Natural killer cell (primary cell): ENCODE measurements at regions not wholly inside any gene's neighbourhood (a gene's known extent, or its start where the extent isn't known, plus 50 kb on each side); places are given as distances from the start of the nearest gene placed in this dataset.

Experiments used
- ATAC-seq, 3 donors: fragments of 150-1000 bp in 2 of 3; fragments of 200-7000 bp in 1 of 3; cut with Tn5 transposase; 1 replicate in 1 of 3; 2 replicates in 2 of 3; pipeline ENCODE4 v1.10.0; 2021; ENCODE audit warnings: mild to moderate bottlenecking in 2 of 3, moderate library complexity in 2 of 3
- DNase-seq, 2 donors: peaks; one replicate each; pipeline versions ENCODE4 v3.0.0 to v3.0.0-alpha.2; 2013 to 2021; ENCODE audit warnings: mixed read lengths in 1 of 2
- H3K27ac ChIP-seq: one replicate; pipeline ENCODE4 v1.5.1; 2013; ENCODE audit warnings: mild to moderate bottlenecking, low read length
- H3K27me3 ChIP-seq: one replicate; pipeline ENCODE4 v1.6.1; 2013; ENCODE audit warnings: low read length; ENCODE audit not compliant: control insufficient read depth, insufficient read depth
- H3K36me3 ChIP-seq: one replicate; pipeline ENCODE4 v1.6.1; 2013; ENCODE audit warnings: low read length; ENCODE audit not compliant: control insufficient read depth, insufficient read depth
- H3K4me1 ChIP-seq: one replicate; pipeline ENCODE4 v1.6.1; 2013; ENCODE audit warnings: low read length; ENCODE audit not compliant: control insufficient read depth, insufficient read depth
- H3K4me3 ChIP-seq: one replicate; pipeline ENCODE4 v1.5.1; 2013; ENCODE audit warnings: low read length
- H3K9me3 ChIP-seq: one replicate; pipeline ENCODE4 v1.6.1; 2013; ENCODE audit warnings: low read length; ENCODE audit not compliant: control insufficient read depth, insufficient read depth
- H3K27ac Mint-ChIP-seq, 2 donors: one replicate each; pipeline ENCODE4 v1.8.0; 2022; ENCODE audit warnings: mild to moderate bottlenecking in 2 of 2, mixed read lengths in 2 of 2, moderate library complexity in 1 of 2
- H3K27me3 Mint-ChIP-seq, 2 donors: one replicate each; pipeline ENCODE4 v1.8.0; 2022; ENCODE audit warnings: low read depth in 2 of 2, mixed read lengths in 2 of 2
- H3K36me3 Mint-ChIP-seq: one replicate; pipeline ENCODE4 v1.8.0; 2022; ENCODE audit warnings: mixed read lengths
- H3K4me1 Mint-ChIP-seq, 2 donors: one replicate each; pipeline ENCODE4 v1.8.0; 2022; ENCODE audit warnings: mixed read lengths in 2 of 2
- H3K4me3 Mint-ChIP-seq: one replicate; pipeline ENCODE4 v1.8.0; 2022; ENCODE audit warnings: mild to moderate bottlenecking, moderate library complexity, mixed read lengths
- H3K9me3 Mint-ChIP-seq, 2 donors: one replicate each; pipeline ENCODE4 v1.8.0; 2022; ENCODE audit warnings: mixed read lengths in 2 of 2
- WGBS: methylation state at CpG from one replicate; pipeline ENCODE4 v1.1.7; 2013; ENCODE audit warnings: missing lambda C conversion rate; ENCODE audit not compliant: insufficient coverage; 5-methylcytosine and 5-hydroxymethylcytosine counted together
- intact Hi-C: fragments of 100-400 bp; cut with micrococcal nuclease; formaldehyde crosslinking; loops from one replicate; pipeline ENCODE4 v1.14.2; 2022
- TF ChIP-seq, protein P1 (sequence below): fragments of 200-600 bp; IDR thresholded peaks from one replicate; pipeline ENCODE4 v1.8.0; 2022; ENCODE audit warnings: antibody characterized with exemption

DNA sequence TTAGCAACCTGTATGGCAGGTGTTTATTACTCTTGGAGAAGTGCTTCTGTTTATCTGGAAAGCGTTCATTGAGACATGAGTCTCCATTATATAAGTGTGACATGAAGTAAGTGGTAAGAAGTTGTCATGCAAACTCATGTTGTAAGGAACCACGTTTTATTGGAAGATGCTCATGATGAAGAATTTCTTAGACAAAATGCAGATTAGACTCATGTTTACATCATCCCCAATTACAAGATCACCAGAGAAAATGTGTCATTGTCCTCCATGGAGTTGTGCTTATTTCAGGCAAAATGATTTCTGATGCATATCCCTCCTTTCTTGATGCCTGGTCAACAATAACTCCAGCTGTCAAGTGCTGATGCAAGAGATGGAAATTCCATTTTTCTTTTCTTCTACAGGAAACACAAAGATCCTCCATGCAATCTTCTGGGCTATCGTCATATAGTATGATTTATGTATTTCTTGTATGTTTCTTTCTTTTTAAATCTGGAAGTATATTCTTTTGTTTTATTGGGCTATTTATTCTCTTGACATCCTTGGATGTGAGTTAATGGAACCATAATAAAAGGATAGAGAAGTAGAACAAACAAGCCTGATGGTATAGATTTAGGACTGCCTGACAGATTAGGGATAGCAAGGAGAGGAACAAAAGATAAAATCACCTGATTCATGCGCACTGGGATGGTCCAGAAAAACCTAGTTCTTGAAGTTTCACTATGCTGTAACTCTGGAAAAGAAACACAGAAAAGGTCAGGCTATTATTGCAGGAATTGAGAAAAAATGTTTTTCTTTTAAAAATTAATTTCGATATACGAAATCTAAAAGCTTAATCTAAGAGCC is 50.7 kb upstream of the DIAPH3 start:
- H3K4me3 Mint-ChIP-seq = no peak overlapping the region
- intact Hi-C loops = no loop called here
- no peaks in the 10 kb centered on the region for H3K27me3 ChIP-seq
- no peaks in the 10 kb centered on the region for H3K36me3 Mint-ChIP-seq
- H3K4me3 ChIP-seq = no peak overlapping the region
- H3K4me1 Mint-ChIP-seq = peaks cover 5 to 6% of the 10 kb centered on the region in 2 donors
- TF ChIP-seq, protein P1, sequence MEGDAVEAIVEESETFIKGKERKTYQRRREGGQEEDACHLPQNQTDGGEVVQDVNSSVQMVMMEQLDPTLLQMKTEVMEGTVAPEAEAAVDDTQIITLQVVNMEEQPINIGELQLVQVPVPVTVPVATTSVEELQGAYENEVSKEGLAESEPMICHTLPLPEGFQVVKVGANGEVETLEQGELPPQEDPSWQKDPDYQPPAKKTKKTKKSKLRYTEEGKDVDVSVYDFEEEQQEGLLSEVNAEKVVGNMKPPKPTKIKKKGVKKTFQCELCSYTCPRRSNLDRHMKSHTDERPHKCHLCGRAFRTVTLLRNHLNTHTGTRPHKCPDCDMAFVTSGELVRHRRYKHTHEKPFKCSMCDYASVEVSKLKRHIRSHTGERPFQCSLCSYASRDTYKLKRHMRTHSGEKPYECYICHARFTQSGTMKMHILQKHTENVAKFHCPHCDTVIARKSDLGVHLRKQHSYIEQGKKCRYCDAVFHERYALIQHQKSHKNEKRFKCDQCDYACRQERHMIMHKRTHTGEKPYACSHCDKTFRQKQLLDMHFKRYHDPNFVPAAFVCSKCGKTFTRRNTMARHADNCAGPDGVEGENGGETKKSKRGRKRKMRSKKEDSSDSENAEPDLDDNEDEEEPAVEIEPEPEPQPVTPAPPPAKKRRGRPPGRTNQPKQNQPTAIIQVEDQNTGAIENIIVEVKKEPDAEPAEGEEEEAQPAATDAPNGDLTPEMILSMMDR = no peak
- no peak for ATAC-seq
- no peak overlapping the region for H3K27ac ChIP-seq
- no peak for DNase-seq
- 90% methylated on average over 3 of the region's 6 CpGs for WGBS
- H3K9me3 Mint-ChIP-seq = peaks cover 0 to 2% of the 10 kb centered on the region in 2 donors
- H3K27ac Mint-ChIP-seq = no peak overlapping the region
- H3K4me1 ChIP-seq = no peaks in the 10 kb centered on the region
- H3K36me3 ChIP-seq = no peaks in the 10 kb centered on the region
- H3K9me3 ChIP-seq = no peaks in the 10 kb centered on the region
- peaks cover 8 to 26% of the 10 kb centered on the region in 2 donors for H3K27me3 Mint-ChIP-seq

DNA sequence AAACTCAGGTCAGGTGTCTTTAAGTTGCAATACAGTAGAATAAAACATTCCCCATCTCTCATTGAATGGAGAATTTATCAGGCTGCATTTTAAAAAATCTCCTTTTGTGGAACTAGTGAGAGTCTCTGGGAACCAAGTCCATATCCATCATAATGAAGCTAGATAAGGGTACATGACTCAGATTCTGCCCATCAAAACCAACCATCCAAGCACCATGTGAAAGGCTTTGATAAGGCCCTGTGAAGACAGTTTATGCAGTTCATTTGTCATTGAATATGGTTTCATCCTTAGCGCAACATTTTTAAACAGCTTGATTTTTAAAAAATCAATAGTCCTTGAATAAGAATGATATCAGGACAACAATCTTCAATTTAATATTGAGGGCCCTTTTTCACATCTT is 56.3 kb upstream of the DIAPH3 start:
- no peaks in the 10 kb centered on the region for H3K27me3 ChIP-seq
- TF ChIP-seq, protein P1 = no peak
- H3K9me3 ChIP-seq = no peaks in the 10 kb centered on the region
- peaks cover 5 to 6% of the 10 kb centered on the region in 2 donors for H3K4me1 Mint-ChIP-seq
- H3K27me3 Mint-ChIP-seq = peaks cover 0 to 19% of the 10 kb centered on the region in 2 donors
- 100% methylated on average over 1 of the region's 1 CpG for WGBS
- DNase-seq (no peak), ATAC-seq (no peak)
- H3K4me1 ChIP-seq = no peaks in the 10 kb centered on the region
- H3K9me3 Mint-ChIP-seq = peaks cover 0 to 2% of the 10 kb centered on the region in 2 donors
- no peaks in the 10 kb centered on the region for H3K36me3 Mint-ChIP-seq
- no peak overlapping the region for H3K27ac Mint-ChIP-seq
- no peak overlapping the region for H3K4me3 Mint-ChIP-seq
- no peak overlapping the region for H3K27ac ChIP-seq
- no peak overlapping the region for H3K4me3 ChIP-seq
- H3K36me3 ChIP-seq = no peaks in the 10 kb centered on the region
- intact Hi-C loops = no loop called here

DNA sequence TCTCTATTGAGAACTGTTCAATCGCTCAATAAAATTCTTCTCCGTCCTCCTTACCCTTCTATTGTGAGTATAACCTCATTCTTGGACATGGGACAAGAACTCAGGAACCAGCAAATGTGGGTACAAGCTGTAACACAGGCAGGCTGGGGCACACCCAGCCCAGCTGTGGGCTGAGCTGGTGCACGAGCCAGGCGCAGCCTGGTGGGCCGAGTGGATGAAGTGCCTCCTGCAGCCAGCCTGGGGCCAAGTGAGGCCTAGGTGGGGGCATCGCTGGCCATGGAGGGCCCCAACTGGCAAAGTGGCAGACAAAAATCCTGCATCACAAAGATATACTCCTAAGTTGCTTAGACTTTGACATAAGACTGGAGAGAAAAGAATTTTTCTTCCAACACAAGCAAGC is 57.9 kb upstream of the DIAPH3 start:
- H3K27ac Mint-ChIP-seq = no peak overlapping the region
- TF ChIP-seq, protein P1 = no peak

More for the DNA sequence above, 57.9 kb upstream of the DIAPH3 start:
- ATAC-seq (no peak), DNase-seq (no peak)
- intact Hi-C loops = no loop called here
- Mint-ChIP-seq H3K36me3 (no peaks in the 10 kb centered on the region), H3K4me3 (no peak overlapping the region), H3K9me3 (peaks cover 0 to 2% of the 10 kb centered on the region in 2 donors), H3K4me1 (peaks cover 5 to 6% of the 10 kb centered on the region in 2 donors), H3K27me3 (peaks cover 0 to 13% of the 10 kb centered on the region in 2 donors)
- no peaks in the 10 kb centered on the region for H3K9me3 ChIP-seq
- H3K27ac ChIP-seq = no peak overlapping the region
- H3K36me3 ChIP-seq = no peaks in the 10 kb centered on the region
- 86% methylated on average over 6 of the region's 6 CpGs for WGBS
- no peaks in the 10 kb centered on the region for H3K4me1 ChIP-seq
- H3K27me3 ChIP-seq = no peaks in the 10 kb centered on the region
- no peak overlapping the region for H3K4me3 ChIP-seq
